Smooth muscle cell (in vitro differentiated cells): ENCODE measurements at regions not wholly inside any gene's neighbourhood (a gene's known extent, or its start where the extent isn't known, plus 50 kb on each side); places are given as distances from the start of the nearest gene placed in this dataset.
A peak's percentile ranks its signal among the peaks of the same experiment; 100 is the strongest.
"Not testable (repeated sequence)": the region's sequence is repeated elsewhere in the genome, so short reads cannot be mapped to it uniquely, and the experiment has no call there.

Experiments
- DNase-seq: peaks from one replicate; lab custom pipeline; 2025; ENCODE audit not compliant: unreplicated experiment; lab: John Stamatoyannopoulos, UW
- H2AFZ ChIP-seq: fragments of 200-600 bp; sonication (generic); 2 replicates; pipeline ENCODE4 v1.6.0; 2016; ENCODE audit warnings: antibody characterized with exemption, low read depth, mild to moderate bottlenecking
- H3F3A ChIP-seq: fragments of 200-600 bp; sonication (generic); 2 replicates; pipeline ENCODE4 v1.6.0; 2017; ENCODE audit warnings: antibody characterized with exemption, low read depth
- H3K27ac ChIP-seq: fragments of 200-600 bp; sonication (generic); 2 replicates; pipeline ENCODE4 v1.5.1; 2016; ENCODE audit warnings: low read depth, mild to moderate bottlenecking
- H3K27me3 ChIP-seq: fragments of 200-600 bp; sonication (generic); 2 replicates; pipeline ENCODE4 v1.6.1; 2016; ENCODE audit warnings: low read depth, mild to moderate bottlenecking
- H3K36me3 ChIP-seq: fragments of 200-600 bp; sonication (generic); 2 replicates; pipeline ENCODE4 v1.5.1; 2016; ENCODE audit warnings: low read depth
- H3K4me1 ChIP-seq: fragments of 200-600 bp; sonication (generic); 2 replicates; pipeline ENCODE4 v1.5.1; 2016; ENCODE audit warnings: low read depth
- H3K4me2 ChIP-seq: fragments of 200-600 bp; sonication (generic); 2 replicates; pipeline ENCODE4 v1.6.0; 2016; ENCODE audit warnings: mild to moderate bottlenecking
- H3K4me3 ChIP-seq: fragments of 200-600 bp; sonication (generic); 2 replicates; pipeline ENCODE4 v1.5.1; 2016; ENCODE audit warnings: mild to moderate bottlenecking
- H3K79me2 ChIP-seq: fragments of 200-600 bp; sonication (generic); 2 replicates; pipeline ENCODE4 v1.6.0; 2016; ENCODE audit warnings: low read depth, mild to moderate bottlenecking
- H3K9ac ChIP-seq: fragments of 200-600 bp; sonication (generic); 2 replicates; pipeline ENCODE4 v1.6.0; 2016; ENCODE audit warnings: low read depth
- H3K9me3 ChIP-seq: fragments of 200-600 bp; sonication (generic); replicated peaks from 2 replicates; pipeline ENCODE4 v1.5.1; 2016; ENCODE audit warnings: low read depth
- H4K20me1 ChIP-seq: fragments of 200-600 bp; sonication (generic); 2 replicates; pipeline ENCODE4 v1.6.0; 2016; ENCODE audit warnings: low read depth
- CTCF ChIP-seq: fragments of 200-600 bp; sonication (generic); IDR thresholded peaks from 2 replicates; pipeline ENCODE4 v1.5.1; 2017; ENCODE audit warnings: borderline replicate concordance, mild to moderate bottlenecking, antibody characterized with exemption; ENCODE audit not compliant: insufficient read depth, poor library complexity, severe bottlenecking
- WGBS: methylation state at CpG from one replicate; pipeline ENCODE4 v1.1.7; 2016; ENCODE audit warnings: low lambda C conversion rate; 5-methylcytosine and 5-hydroxymethylcytosine counted together

- Histone ChIP-seq H3K4me1 (peaks cover 21% of the 10 kb centered on the region), H3K79me2 (no peaks in the 10 kb centered on the region), H4K20me1 (no peaks in the 10 kb centered on the region), H3K4me3 (no peak overlapping the region), H3K27me3 (no peaks in the 10 kb centered on the region), H3K36me3 (no peaks in the 10 kb centered on the region), H3K9ac (peak overlapping the region; percentile 60), H3K27ac (peak overlapping the region; percentile 93), H3K4me2 (peak overlapping the region; percentile 77), H3F3A (peaks cover 19% of the 10 kb centered on the region), H3K9me3 (no peaks in the 10 kb centered on the region), H2AFZ (peak overlapping the region; percentile 76)
- 11% methylated on average over 3 of the region's 3 CpGs for WGBS
- TF ChIP-seq CTCF, result no peak
- no peak for DNase-seq
These were observed 483.3 kb downstream of the DMAC1 start for GRCh38 chr9:7316166-7316795.

GRCh38 chr9:7315746-7316145 lies 483.8 kb downstream of the DMAC1 start:
- peaks cover 21% of the 10 kb centered on the region for H3K4me1 ChIP-seq
- H3K27me3 ChIP-seq, result no peaks in the 10 kb centered on the region
- H3K4me2 ChIP-seq, result peak overlapping the region; percentile 77
- H3K9me3 ChIP-seq, result no peaks in the 10 kb centered on the region
- no peak overlapping the region for H3K9ac ChIP-seq
- H4K20me1 ChIP-seq, result no peaks in the 10 kb centered on the region
- no peak overlapping the region for H2AFZ ChIP-seq
- no peak for TF ChIP-seq CTCF
- no peak overlapping the region for H3K4me3 ChIP-seq
- no peaks in the 10 kb centered on the region for H3K79me2 ChIP-seq
- peak overlapping the region; percentile 93 for H3K27ac ChIP-seq
- H3K36me3 ChIP-seq, result no peaks in the 10 kb centered on the region
- DNase-seq, result no peak
- H3F3A ChIP-seq, result peaks cover 19% of the 10 kb centered on the region
- 36% methylated on average over 3 of the region's 3 CpGs for WGBS

GRCh38 chr9:7315116-7315515 lies 484.5 kb downstream of the DMAC1 start:
- Histone ChIP-seq H3K9ac (no peak overlapping the region), H4K20me1 (no peaks in the 10 kb centered on the region), H3K4me2 (peak overlapping the region; percentile 77), H3F3A (peaks cover 16% of the 10 kb centered on the region), H3K27me3 (no peaks in the 10 kb centered on the region), H3K9me3 (peaks cover 2% of the 10 kb centered on the region), H3K4me3 (no peak overlapping the region), H3K27ac (peak overlapping the region; percentile 93), H3K36me3 (peaks cover 1% of the 10 kb centered on the region), H3K4me1 (peaks cover 21% of the 10 kb centered on the region), H3K79me2 (no peaks in the 10 kb centered on the region), H2AFZ (no peak overlapping the region)
- no peak for DNase-seq
- WGBS, result 64% methylated on average over 3 of the region's 3 CpGs
- no peak for TF ChIP-seq CTCF

GRCh38 chr9:7313389-7313788 lies 486.2 kb downstream of the DMAC1 start:
- H3K4me1 ChIP-seq, result peaks cover 21% of the 10 kb centered on the region
- H3K27ac ChIP-seq, result no peak overlapping the region
- peaks cover 10% of the 10 kb centered on the region for H3K9me3 ChIP-seq
- no peaks in the 10 kb centered on the region for H3K79me2 ChIP-seq
- H3K27me3 ChIP-seq, result no peaks in the 10 kb centered on the region
- H4K20me1 ChIP-seq, result no peaks in the 10 kb centered on the region
- peaks cover 5% of the 10 kb centered on the region for H3K36me3 ChIP-seq
- 96% methylated on average over 1 of the region's 1 CpG for WGBS
- H3K9ac ChIP-seq, result no peak overlapping the region
- H2AFZ ChIP-seq, result no peak overlapping the region
- H3K4me3 ChIP-seq, result no peak overlapping the region
- H3K4me2 ChIP-seq, result no peak overlapping the region
- no peak for DNase-seq
- no peak for TF ChIP-seq CTCF
- peaks cover 10% of the 10 kb centered on the region for H3F3A ChIP-seq

GRCh38 chr9:7309051-7309450 lies 490.5 kb downstream of the DMAC1 start:
- H3K36me3 ChIP-seq, DNase-seq, H3K27me3 ChIP-seq, H3K9ac ChIP-seq, H3F3A ChIP-seq, H3K27ac ChIP-seq, H3K79me2 ChIP-seq, H3K4me3 ChIP-seq, H2AFZ ChIP-seq, H3K4me2 ChIP-seq, H3K4me1 ChIP-seq, H4K20me1 ChIP-seq: not testable (repeated sequence)
- 79% methylated on average over 7 of the region's 7 CpGs for WGBS
- H3K9me3 ChIP-seq, result peaks cover 14% of the 10 kb centered on the region
